NCI-H82 treated with DMSO at 0.1 percent for 48 hours (cell line): ENCODE measurements at regions not wholly inside any gene's neighbourhood (a gene's known extent, or its start where the extent isn't known, plus 50 kb on each side); places are given as distances from the start of the nearest gene placed in this dataset.

Experiments
- DNase-seq: peaks from one replicate; lab custom pipeline; 2025; ENCODE audit not compliant: unreplicated experiment; lab: John Stamatoyannopoulos, UW

GRCh38 chr10:108203905-108204527 is 1039.5 kb upstream of the SORCS1 start:
- DNase-seq, result no peak

DNA sequence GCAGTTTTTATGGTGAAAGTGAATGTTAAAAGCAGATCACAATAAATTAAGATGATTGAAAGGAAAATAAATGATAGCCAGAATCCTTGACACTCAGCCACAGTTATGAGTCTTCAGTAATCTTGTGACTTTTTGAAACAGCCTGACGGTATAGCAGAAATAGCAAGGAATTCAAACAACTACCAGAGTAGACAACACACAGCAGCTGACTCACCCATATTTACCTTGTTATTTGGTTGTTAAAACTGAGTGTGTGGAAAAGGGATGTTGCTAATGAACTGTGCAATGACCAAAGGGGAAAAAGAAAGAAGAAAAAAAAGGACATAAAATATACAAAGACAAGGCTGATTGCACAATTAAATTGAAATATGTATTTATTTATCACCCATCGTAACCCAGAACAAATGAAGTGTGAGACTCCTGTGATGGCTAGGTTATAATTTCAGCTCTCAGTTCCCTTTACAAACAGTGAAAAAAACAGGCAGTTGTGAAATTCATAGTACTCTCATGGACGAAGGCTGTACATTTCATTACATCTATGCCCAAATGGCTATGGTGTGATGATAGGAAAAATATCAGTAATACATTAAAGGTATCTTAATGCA is 1023.0 kb upstream of the SORCS1 start:
- DNase-seq, result no peak

DNA sequence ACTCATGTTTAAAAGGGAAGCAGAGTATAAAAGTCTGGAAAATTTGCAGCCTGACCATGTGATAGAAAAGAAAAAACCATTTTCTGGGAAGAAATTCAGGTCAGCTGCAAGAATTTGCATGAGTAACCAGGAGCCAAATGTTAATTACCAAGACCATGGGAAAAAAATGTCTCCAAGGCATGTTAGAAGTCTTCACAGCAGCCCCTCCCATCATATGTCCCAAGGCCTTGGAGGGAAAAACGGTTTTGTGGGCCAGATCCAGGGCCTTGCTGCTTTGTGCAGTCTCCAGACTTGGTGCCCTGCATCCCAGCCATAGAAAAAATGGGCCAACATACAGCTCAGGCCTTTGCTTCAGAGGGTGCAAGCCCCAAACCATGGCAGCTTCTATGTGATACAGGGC is 1019.6 kb upstream of the SORCS1 start:
- DNase-seq, result no peak

DNA sequence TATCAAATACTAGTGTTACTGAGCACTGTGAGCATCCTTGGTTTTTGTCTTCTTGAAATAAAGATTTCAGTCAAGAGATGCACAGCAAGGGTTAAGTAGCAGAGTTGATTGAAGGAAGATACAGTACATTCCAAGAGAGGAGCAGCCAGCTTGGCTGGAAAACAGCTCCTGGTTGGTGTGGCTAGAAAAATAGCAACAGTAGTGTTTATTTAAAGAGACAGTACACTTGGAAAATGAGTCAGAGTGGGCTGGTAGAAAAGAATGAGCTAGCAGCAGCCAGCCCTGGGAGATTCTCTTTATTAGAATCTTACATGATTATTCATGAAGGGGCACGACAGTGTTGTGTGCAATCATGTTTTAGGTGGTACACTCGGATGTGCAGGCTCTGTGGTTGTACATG is 1016.4 kb upstream of the SORCS1 start:
- DNase-seq, result no peak

DNA sequence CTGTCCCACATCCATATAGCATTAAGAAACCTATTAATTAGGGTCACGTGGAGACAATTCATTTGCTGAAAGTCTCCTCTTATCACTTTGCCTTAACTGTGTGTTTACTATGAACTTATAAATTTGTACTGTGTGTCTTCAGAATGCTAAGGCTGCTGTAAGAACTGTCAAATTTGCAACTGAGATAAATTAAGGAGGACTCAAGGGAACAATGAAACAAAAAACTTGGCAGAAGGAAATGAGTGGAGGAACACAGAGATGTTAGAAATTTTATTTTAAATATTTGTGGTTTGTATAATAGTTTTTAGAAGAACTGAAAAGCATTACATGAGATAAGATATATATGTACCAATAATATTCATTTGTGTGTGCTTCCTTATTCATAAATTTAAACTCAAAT is 1005.3 kb upstream of the SORCS1 start:
- no peak for DNase-seq

DNA sequence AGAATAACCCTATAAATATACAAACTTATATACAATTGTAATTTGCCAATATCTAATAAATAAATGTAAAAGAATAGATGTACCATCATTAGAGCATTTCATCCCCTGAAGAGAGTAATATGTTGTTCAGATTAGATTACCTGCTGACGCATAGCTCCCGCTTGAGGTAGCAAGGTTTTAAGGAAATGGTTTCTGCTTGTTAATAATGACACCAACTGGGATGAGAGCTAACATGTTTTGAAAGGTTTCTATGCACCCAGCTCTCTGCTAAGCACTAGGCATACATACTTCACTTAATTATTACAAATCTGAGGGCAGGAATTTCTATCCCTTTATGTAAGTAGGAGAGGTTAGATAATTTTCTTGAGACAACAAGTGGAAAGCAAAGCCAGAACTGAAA is 1003.3 kb upstream of the SORCS1 start:
- no peak for DNase-seq

GRCh38 chr10:108166401-108166800 is 1001.9 kb upstream of the SORCS1 start:
- DNase-seq, result no peak

- no peak for DNase-seq
Observed at GRCh38 chr10:108147346-108147745, 982.8 kb upstream of the SORCS1 start.

GRCh38 chr10:108141064-108141463 is 976.6 kb upstream of the SORCS1 start:
- no peak for DNase-seq

DNA sequence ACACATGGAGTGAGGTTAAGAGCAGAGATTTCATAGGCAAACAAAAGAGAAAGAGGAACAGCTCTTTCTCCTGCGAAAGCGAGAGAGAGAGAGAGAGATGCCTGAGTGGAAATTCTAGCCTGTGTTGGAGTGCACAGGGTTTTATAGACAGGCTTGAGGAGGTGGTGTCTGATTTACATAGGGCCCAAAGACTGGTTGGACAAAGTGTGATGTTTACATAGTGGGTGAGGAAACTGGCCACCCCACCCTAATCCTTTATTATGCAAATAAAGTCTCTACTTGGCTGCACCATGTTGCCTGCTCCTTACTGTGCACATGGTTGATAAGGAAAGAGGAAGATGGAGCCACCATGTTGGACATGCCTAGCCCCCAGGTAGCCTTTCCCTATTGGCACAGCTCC is 967.8 kb upstream of the SORCS1 start:
- DNase-seq, result no peak

DNA sequence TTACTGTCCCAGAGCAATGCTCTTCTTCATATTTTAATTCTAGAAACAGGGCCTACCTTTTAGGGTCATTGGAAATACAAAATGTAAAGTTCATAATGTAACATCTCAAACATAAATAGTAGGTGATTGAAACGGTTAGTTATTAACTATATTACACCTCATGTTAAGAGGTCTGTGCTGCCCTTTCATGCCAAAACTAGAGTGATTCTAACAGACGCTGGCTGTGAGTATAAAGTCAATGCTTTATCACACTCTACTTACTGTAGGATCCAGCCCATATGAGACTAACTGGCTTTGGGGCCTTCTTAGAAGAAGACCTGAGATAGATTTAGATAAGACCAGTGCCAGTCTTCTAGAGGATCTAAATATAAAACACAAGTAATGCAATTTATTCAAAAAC is 966.1 kb upstream of the SORCS1 start:
- DNase-seq, result no peak

DNA sequence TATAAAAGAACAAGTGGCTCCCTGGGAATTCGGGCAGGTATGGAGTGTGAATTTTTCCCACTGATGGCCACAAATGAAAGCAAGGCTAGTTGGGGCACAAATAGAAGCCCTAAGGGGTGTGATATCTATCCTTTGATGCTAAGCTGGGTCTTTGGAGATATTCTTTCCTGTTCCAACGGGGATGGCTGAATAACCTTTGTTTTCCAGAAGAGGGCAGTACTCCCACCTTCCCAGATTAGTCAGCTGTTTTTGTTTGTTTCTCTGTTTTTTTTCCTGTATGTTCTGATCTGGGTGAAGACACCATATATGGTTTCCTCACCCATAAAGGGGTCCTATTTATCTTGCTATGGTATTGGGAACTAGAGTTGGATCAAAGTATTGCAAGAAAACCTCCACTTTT is 947.7 kb upstream of the SORCS1 start:
- DNase-seq, result no peak

- peak; percentile 43 for DNase-seq
Observed at GRCh38 chr10:108104551-108105156, 940.1 kb upstream of the SORCS1 start.

GRCh38 chr10:108097258-108097657 is 932.8 kb upstream of the SORCS1 start:
- no peak for DNase-seq

GRCh38 chr10:108095932-108096925 is 931.7 kb upstream of the SORCS1 start:
- DNase-seq, result no peak

DNA sequence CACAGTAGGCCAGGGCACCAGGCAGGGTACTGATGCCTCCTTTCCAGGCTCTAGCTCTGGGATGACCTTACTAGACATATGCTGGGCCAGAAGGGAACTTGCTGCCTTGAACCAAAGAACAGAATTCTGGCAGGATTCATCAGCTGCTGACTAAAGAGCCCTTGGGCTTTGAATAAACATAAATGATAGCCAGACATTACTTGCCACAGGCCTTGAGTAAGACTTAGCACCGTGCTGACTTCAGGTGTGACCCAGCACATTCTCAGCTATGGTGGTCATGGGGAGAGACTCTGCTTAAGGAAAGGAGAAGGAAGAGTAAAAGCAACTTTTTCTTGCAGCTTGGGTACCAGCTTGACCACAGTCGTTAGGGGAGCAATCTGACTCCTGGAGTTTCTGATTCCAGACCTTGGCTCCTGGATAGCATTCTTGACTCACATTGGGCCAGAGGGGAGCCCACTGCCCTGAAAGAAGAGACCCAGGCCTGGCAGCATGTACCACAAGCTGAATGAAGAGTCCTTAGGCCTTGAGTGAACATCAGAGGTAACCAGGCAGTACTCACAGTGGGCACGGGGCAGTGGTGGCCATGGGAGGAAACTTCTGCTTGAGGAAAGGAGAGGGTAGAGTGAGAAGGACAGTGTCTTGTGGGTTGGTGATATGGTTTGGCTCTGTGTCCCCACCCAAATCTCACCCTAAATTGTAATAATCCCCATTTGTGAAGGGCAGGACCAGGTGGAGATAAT is 926.1 kb upstream of the SORCS1 start:
- no peak for DNase-seq

GRCh38 chr10:108086502-108086901 is 922.0 kb upstream of the SORCS1 start:
- no peak for DNase-seq

DNA sequence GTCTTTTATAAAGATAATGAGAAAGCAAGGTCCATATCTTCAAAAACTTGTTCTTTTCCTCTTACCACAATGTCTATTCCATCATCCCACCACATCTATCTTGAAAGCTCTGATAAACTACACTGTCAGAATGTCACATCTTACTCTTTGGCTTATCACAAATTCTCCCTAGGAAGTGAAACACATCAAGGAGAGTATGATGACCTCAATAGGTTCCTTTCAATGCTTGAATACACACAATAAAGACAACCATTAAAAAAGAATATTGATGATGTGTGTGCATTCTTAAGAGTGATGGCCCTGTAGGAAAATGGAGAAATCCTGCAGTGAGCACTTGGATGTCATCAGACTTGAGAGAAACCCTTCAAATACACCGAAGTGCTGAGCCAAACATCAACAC is 918.1 kb upstream of the SORCS1 start:
- no peak for DNase-seq

DNA sequence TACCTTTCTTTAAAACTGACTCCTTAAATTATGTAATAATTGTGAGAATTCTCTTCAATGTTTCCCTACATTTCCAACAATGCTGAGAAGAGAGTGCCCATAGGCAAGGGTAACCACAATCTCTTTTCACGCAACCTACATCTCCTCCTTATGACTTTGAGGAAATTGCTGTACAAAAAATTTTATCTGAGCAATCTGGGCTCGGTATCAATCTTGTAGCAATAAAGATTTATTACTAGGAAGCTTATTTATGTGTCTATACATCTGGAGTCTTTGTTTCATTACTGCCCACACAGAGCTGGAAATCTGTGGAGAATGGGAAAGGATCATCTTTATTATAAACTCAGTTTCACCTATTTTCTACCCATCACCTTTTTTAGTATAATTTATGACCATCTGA is 913.8 kb upstream of the SORCS1 start:
- DNase-seq, result no peak

DNA sequence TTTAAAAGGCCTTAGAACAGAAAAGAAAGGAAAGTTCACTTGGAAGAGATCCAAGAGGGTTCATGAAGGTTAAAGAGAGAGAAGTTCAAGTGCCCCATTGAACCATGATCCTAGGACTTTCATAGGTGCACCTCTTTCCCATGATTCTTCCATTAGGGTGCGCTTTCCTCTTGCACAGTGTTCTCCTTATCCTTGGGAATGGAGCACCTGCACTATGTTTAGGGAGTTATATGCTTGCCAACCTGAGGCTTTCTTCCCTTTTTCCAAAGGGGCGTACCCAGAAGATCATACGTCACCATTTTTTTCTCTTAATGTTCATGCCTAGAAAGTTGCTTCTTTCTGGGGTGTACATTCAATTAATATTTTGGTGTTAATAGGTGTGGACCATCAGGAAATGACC is 908.0 kb upstream of the SORCS1 start:
- DNase-seq, result no peak

- DNase-seq, result no peak
Observed at GRCh38 chr10:108070789-108071188, 906.3 kb upstream of the SORCS1 start.
